IMR-90 (cell line): ENCODE measurements at regions not wholly inside any gene's neighbourhood (a gene's known extent, or its start where the extent isn't known, plus 50 kb on each side); places are given as distances from the start of the nearest gene placed in this dataset.

ENCODE experiments used
- ATAC-seq: fragments of 200-7000 bp; cut with Tn5 transposase; 2 replicates; pipeline ENCODE4 v1.9.1; 2020; ENCODE audit warnings: low read depth, mild to moderate bottlenecking, moderate library complexity
- BruUV-seq: library from RNA; stranded (reverse); fragments of 400-500 nt; replicated peaks from 2 replicates; lab custom pipeline; 2021; lab: Mats Ljungman, UMichigan
- CTCF ChIA-PET: fragments of 300-600 bp; formaldehyde crosslinking; extraction: SDS; loops from one replicate; lab custom pipeline; 2021; ENCODE audit warnings: antibody characterized with exemption; lab: Yijun Ruan, JAX
- POLR2A ChIA-PET: fragments of 300-600 bp; sonication (Branson Sonifier 250); formaldehyde crosslinking; loops from one replicate; lab custom pipeline; 2022; ENCODE audit warnings: antibody characterized with exemption; ENCODE audit not compliant: unreplicated experiment; lab: Charles Lee
- DNase-seq: peaks from one replicate; pipeline ENCODE4 v3.0.0; 2013
- H2AFZ ChIP-seq: replicated peaks from 2 replicates; pipeline ENCODE3; 2013; ENCODE audit warnings: low read length, mild to moderate bottlenecking; ENCODE audit not compliant: poor library complexity
- H2AK5ac ChIP-seq: 2 replicates; pipeline ENCODE4 v1.6.1; 2013; ENCODE audit warnings: low read depth, low read length, inconsistent platforms
- H2AK9ac ChIP-seq: replicated peaks from 2 replicates; pipeline ENCODE3; 2013; ENCODE audit warnings: mild to moderate bottlenecking, low read depth, low read length, moderate library complexity; ENCODE audit not compliant: poor library complexity
- H2BK120ac ChIP-seq: 2 replicates; pipeline ENCODE4 v1.6.1; 2013; ENCODE audit warnings: low read depth, low read length, inconsistent platforms
- H2BK15ac ChIP-seq: 3 replicates; pipeline ENCODE4 v1.6.1; 2013; ENCODE audit warnings: low read depth, low read length, inconsistent platforms
- H2BK20ac ChIP-seq: 2 replicates; pipeline ENCODE4 v1.6.1; 2013; ENCODE audit warnings: low read depth, mild to moderate bottlenecking, inconsistent platforms, low read length, moderate library complexity
- H2BK5ac ChIP-seq: 2 replicates; pipeline ENCODE4 v1.6.1; 2013; ENCODE audit warnings: mild to moderate bottlenecking, low read depth, low read length, inconsistent platforms; ENCODE audit not compliant: poor library complexity, severe bottlenecking
- H3K14ac ChIP-seq: replicated peaks from 2 replicates; pipeline ENCODE4 v1.6.1; 2013; ENCODE audit warnings: low read depth, low read length, inconsistent platforms
- H3K18ac ChIP-seq: 2 replicates; pipeline ENCODE4 v1.6.1; 2013; ENCODE audit warnings: low read depth, low read length, control low read depth
- H3K23ac ChIP-seq: 2 replicates; pipeline ENCODE4 v1.6.1; 2013; ENCODE audit warnings: low read depth, low read length, inconsistent platforms
- H3K27ac ChIP-seq: 2 replicates; pipeline ENCODE4 v1.5.1; 2013; ENCODE audit warnings: mild to moderate bottlenecking, control low read depth, low read length; ENCODE audit not compliant: insufficient read depth
- H3K27me3 ChIP-seq: 2 replicates; pipeline ENCODE4 v1.6.1; 2013; ENCODE audit warnings: low read length; ENCODE audit not compliant: control insufficient read depth, insufficient read depth
- H3K36me3 ChIP-seq: 2 replicates; pipeline ENCODE4 v1.6.1; 2013; ENCODE audit warnings: low read length, mixed read lengths; ENCODE audit not compliant: control insufficient read depth, insufficient read depth
- H3K4ac ChIP-seq: 2 replicates; pipeline ENCODE4 v1.6.1; 2013; ENCODE audit warnings: low read depth, low read length, inconsistent platforms
- H3K4me1 ChIP-seq: 2 replicates; pipeline ENCODE4 v1.6.1; 2013; ENCODE audit warnings: low read length, mixed read lengths; ENCODE audit not compliant: control insufficient read depth, insufficient read depth
- H3K4me2 ChIP-seq: 2 replicates; pipeline ENCODE4 v1.6.1; 2013; ENCODE audit warnings: low read depth, mild to moderate bottlenecking, control low read depth, low read length, moderate library complexity
- H3K4me3 ChIP-seq: 2 replicates; pipeline ENCODE4 v1.5.1; 2013; ENCODE audit warnings: low read depth, mild to moderate bottlenecking, control low read depth, low read length, moderate library complexity; ENCODE audit not compliant: insufficient read depth
- H3K56ac ChIP-seq: 2 replicates; pipeline ENCODE4 v1.6.1; 2013; ENCODE audit warnings: low read length, inconsistent platforms; ENCODE audit not compliant: insufficient read depth; ENCODE audit errors: extremely low read depth
- H3K79me1 ChIP-seq, 2 experiments: 2 replicates each; pipeline ENCODE4 v1.6.1; 2013; ENCODE audit warnings: low read length in 2 of 2, inconsistent platforms in 1 of 2, low read depth in 1 of 2
- H3K9ac ChIP-seq: 2 replicates; pipeline ENCODE4 v1.6.1; 2013; ENCODE audit warnings: low read depth, low read length, control low read depth
- H3K9me1 ChIP-seq: 2 replicates; pipeline ENCODE4 v1.6.1; 2013; ENCODE audit warnings: low read length, inconsistent platforms; ENCODE audit not compliant: insufficient read depth
- H3K9me3 ChIP-seq: 2 replicates; pipeline ENCODE4 v1.6.1; 2013; ENCODE audit warnings: low read length; ENCODE audit not compliant: control insufficient read depth, insufficient read depth
- H4K20me1 ChIP-seq: 2 replicates; pipeline ENCODE4 v1.6.1; 2013; ENCODE audit warnings: low read length, inconsistent platforms; ENCODE audit not compliant: insufficient read depth
- H4K5ac ChIP-seq: 2 replicates; pipeline ENCODE4 v1.6.1; 2013; ENCODE audit warnings: mild to moderate bottlenecking, low read depth, low read length, control low read depth
- H4K8ac ChIP-seq, 2 experiments: 2 replicates each; pipeline ENCODE4 v1.6.1; 2013; ENCODE audit warnings: low read depth in 2 of 2, low read length in 2 of 2, control low read depth in 1 of 2, inconsistent platforms in 1 of 2
- H4K91ac ChIP-seq: 2 replicates; pipeline ENCODE4 v1.6.1; 2013; ENCODE audit warnings: low read depth, low read length, inconsistent platforms; ENCODE audit not compliant: insufficient read depth
- CEBPB ChIP-seq: IDR thresholded peaks from 2 replicates; pipeline ENCODE4 v1.6.1; 2012; ENCODE audit warnings: low read depth, low read length, improper control_type of control experiment
- MAFK ChIP-seq: IDR thresholded peaks from 2 replicates; pipeline ENCODE4 v1.6.1; 2012; ENCODE audit warnings: low read depth, low read length, improper control_type of control experiment
- MAZ ChIP-seq: IDR thresholded peaks from 2 replicates; pipeline ENCODE4 v1.6.1; 2012; ENCODE audit warnings: low read depth, mild to moderate bottlenecking, low read length, improper control_type of control experiment, moderate library complexity, borderline replicate concordance
- POLR2A ChIP-seq: IDR thresholded peaks from 2 replicates; pipeline ENCODE4 v1.6.1; 2012; ENCODE audit warnings: mild to moderate bottlenecking, low read depth, low read length
- RAD21 ChIP-seq: IDR thresholded peaks from 2 replicates; pipeline ENCODE4 v1.6.1; 2012; ENCODE audit warnings: low read length, improper control_type of control experiment
- WGBS, 2 experiments: methylation state at CpG; one replicate each; pipeline versions ENCODE4 v1.1.5 to v1.1.7; 2013; ENCODE audit warnings: missing lambda C conversion rate in 2 of 2; ENCODE audit not compliant: insufficient read length in 1 of 2; ENCODE audit errors: extremely low coverage in 2 of 2; 5-methylcytosine and 5-hydroxymethylcytosine counted together
- dilution Hi-C: fragments of 300-500 bp; cut with HindIII; formaldehyde crosslinking; loops from one replicate; pipeline ENCODE4 v1.14.3; 2018; ENCODE audit warnings: low sequenced_read_pairs; ENCODE audit not compliant: unreplicated experiment
- in situ Hi-C: fragments of 300-500 bp; cut with MboI; formaldehyde crosslinking; loops from 3 replicates; pipeline ENCODE4 v1.14.3; 2019; ENCODE audit warnings: low sequenced_read_pairs, inconsistent platforms, mixed read lengths
- intact Hi-C: fragments of 100-400 bp; cut with micrococcal nuclease; formaldehyde crosslinking; loops from 2 replicates; pipeline ENCODE4 v1.10.0; 2022

DNA sequence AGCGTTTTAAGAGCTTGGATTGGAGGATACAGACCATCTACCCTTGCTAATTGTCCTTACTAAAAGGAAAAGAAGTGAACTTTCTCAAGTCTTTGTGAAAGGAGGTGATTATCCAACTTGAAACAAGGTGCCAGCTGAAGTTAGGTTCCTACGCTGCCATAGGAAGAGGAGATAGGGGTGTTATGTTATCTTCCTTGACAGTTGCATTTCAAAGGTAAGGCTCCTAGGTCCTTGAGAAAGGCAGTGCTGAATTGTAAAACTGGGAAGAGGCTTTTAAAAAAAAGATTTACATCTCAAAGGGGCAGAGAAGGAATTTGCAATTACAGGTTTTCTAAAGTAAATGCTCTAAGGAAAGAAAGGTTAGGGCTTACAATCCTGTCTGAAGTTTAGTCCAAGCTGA lies 810.2 kb upstream of the LRATD1 start:
- Histone ChIP-seq H3K9me1 (no peaks in the 10 kb centered on the region), H2AK9ac (no peak overlapping the region), H4K8ac (no peak overlapping the region), H3K4me3 (no peak overlapping the region), H4K5ac (no peak overlapping the region), H3K14ac (no peak overlapping the region), H3K27me3 (no peaks in the 10 kb centered on the region), H2BK15ac (no peak overlapping the region), H3K4ac (no peak overlapping the region), H3K18ac (no peak overlapping the region), H3K36me3 (no peaks in the 10 kb centered on the region), H2BK120ac (no peak overlapping the region), H2AK5ac (no peak overlapping the region), H3K23ac (no peak overlapping the region), H3K27ac (no peak overlapping the region), H3K79me1 (no peaks in the 10 kb centered on the region), H3K4me2 (no peak overlapping the region), H2BK5ac (no peak overlapping the region), H3K56ac (no peak overlapping the region), H3K9ac (no peak overlapping the region), H4K20me1 (no peaks in the 10 kb centered on the region), H2BK20ac (no peak overlapping the region), H3K9me3 (peaks cover 2% of the 10 kb centered on the region; the same call in 1 of the 2 replicates), H3K4me1 (no peaks in the 10 kb centered on the region), H4K91ac (no peak overlapping the region), H2AFZ (no peak overlapping the region)
- dilution Hi-C loops (no loop called here), intact Hi-C loops (no loop called here), in situ Hi-C loops (no loop called here)
- BruUV-seq: no TSS peak
- TF ChIP-seq MAFK (no peak), POLR2A (no peak), CEBPB (no peak), MAZ (no peak), RAD21 (no peak)
- WGBS, 2 experiments: no CpG with 5 or more reads among the region's 2 CpGs
- POLR2A ChIA-PET: no interaction called here
- no peak for DNase-seq
- ATAC-seq: no peak
- CTCF ChIA-PET: no interaction called here
